ENCODE measurements at regions not wholly inside any gene's neighbourhood (a gene's known extent, or its start where the extent isn't known, plus 50 kb on each side); places are given as distances from the start of the nearest gene placed in this dataset.
"Not testable (repeated sequence)": the region's sequence is repeated elsewhere in the genome, so short reads cannot be mapped to it uniquely, and the experiment has no call there.

DNA sequence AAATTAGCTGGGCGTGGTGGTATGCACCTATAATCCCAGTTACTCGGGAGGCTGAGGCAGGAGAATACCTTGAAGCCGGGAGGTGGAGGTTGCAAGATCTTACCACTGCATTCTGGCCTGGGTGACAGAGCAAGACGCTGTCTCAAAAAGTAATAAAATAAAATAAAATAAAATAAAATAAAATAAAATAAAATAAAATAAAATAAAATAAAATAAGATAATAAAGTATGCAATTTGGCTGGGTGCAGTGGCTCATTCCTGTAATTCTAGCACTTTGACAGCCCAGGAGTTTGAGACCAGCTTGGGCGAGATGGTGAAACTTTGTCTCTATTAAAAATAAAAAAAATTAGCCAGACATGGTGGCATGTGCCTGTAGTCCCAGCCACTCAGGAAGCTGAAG lies 85.6 kb upstream of the XPO1 start:
- no peak for DNase-seq (ENCODE audit: low read depth in 3 of 3)

DNA sequence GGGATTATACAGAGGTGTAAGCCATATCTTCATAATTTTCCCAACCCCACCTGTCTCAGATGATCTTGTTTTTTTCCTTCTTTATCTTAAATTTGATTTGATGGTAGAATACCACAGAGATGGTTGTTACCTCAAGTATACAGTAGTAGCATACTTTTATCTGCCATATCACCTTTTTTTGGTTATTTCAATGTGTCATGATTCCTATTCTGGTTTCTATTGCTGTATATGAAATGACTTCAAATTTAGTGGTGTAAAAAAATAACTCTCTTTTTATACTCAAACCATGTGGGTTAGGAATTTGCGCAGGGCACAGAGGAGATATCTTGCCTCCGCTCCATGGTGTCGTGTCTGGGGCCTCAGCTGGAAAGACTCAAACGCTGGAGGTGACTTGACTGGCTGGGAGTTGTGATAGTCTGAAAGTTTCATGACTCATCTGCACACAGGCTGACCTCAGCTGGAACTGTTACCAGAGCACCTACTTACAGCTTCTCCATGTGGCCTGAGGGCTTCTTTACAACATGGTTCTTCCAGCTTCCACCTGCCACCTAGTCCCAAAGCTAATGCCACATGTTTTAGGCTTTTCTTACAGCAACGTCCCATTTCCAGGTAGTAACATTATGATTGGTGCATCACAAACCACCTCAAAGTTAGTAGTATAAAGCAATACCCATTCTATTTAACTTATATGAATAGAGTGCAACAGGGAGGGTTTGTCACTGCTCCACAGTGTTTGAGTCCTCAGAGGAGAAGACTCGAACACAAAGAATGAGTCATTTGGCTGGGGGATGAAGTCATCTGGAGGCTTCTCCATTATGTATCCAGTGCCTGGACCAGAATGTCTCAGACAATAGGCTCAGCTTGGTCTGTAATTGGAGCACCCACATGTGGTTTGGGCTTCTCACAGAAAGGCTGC lies 82.3 kb upstream of the XPO1 start:
- DNase-seq (ENCODE audit: low read depth in 3 of 3) = no peak

DNA sequence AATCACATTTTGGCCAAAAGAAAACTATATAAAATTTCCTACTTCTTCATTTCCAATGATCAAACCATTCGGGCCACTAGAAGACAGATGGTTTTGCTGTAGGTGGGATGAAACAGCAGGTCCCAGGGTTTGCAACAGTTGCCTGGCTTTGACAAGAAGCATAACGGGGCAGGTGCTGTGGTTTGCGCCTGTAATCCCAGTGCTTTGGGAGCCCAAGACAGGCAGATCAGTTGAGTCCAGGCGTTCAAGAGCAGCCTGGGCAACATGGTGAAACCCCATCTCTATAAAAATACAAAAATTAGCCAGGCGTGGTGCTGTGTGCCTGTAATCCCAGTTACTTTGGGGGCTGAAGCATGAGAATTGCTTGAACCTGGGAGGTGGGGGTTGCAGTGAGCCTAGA lies 81.4 kb upstream of the XPO1 start:
- no peak for DNase-seq (ENCODE audit: low read depth in 3 of 3)

DNA sequence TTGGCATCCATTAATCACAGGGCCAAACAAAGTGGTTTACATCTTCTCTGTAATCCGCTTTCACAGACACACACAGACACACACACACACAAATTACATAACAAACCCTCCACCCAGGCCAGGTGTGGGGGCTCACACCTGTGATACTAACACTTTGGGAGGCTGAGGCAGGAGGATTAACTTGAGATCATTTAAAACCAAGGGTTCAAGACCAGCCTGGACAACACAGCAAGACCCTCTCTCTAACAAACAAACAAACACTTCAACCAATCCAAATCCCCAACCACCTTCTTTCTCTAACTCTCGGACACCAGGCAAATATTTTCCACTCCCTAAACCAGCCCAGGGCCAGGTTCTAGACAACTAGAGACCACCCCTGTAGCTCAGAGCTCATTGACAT lies 79.5 kb upstream of the XPO1 start:
- no peak for DNase-seq (ENCODE audit: low read depth in 3 of 3)

DNA sequence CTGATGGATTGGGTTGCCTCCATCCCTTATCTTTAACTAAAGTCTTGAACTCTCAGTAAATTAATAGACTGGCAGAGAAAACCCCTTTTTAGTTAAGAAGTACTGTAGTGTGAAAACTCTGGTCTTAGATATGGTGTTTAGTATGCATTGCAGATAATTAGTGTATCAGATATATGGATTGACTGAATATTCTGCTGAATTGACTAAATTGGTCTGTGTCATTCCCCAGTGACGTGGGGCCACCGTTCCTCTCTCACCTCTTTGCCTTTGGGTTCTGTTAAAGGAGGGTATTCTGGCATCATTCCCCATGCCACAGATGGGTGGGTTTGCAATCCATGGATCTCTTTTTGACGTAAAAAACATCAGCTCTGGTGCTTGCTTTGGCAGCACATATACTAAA lies 67.1 kb upstream of the XPO1 start:
- no peak for DNase-seq (ENCODE audit: low read depth in 3 of 3)

DNA sequence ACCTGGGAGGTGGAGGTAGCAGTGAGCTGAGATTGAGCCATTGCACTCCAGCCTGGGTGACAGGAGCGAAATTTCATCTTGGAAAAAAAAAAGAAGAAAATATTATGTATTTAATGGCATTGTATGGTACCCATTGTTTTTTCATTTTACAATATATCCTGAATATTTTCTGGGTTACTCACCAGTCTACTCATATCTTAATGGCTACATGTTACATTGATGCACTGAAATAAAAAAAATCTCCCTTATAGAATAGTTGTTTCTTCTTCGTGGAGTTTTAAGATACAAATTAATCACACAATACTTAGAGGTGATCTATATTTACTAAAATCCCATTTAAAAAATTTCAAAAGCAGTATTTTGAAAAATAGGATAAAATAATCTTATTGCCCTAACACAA lies 66.3 kb upstream of the XPO1 start:
- no peak for DNase-seq (ENCODE audit: low read depth in 3 of 3)

DNA sequence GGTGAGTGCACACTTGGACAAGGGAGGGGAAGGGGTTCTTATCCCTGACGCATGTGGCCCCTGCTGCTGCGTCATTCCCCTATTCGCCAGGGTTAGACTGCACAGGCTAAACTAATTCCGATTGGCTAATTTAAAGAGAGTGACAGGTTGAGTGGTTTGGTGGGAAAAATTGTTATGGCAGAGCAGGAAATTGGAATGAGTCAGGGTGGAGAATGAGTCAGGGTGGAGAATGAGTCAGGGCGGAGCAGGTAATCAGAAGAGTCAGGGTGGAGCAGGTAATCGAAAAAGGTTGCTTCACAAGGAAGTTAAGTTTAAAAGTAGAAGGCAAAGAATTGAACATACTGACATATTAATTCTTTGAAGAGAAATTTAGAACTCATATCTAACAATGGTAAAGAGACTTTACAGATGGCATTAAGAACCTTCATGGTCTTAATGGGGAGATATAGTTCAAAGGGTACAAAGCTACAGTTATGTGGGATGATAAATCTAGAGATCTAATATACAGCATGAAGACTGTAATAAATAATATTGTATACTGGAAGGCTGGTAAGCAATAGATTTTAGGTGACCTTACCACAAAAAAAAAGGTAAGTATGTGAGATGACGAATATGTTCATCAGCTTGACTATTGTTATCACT lies 60.5 kb upstream of the XPO1 start:
- not testable (repeated sequence) for DNase-seq (ENCODE audit: low read depth in 3 of 3)

DNA sequence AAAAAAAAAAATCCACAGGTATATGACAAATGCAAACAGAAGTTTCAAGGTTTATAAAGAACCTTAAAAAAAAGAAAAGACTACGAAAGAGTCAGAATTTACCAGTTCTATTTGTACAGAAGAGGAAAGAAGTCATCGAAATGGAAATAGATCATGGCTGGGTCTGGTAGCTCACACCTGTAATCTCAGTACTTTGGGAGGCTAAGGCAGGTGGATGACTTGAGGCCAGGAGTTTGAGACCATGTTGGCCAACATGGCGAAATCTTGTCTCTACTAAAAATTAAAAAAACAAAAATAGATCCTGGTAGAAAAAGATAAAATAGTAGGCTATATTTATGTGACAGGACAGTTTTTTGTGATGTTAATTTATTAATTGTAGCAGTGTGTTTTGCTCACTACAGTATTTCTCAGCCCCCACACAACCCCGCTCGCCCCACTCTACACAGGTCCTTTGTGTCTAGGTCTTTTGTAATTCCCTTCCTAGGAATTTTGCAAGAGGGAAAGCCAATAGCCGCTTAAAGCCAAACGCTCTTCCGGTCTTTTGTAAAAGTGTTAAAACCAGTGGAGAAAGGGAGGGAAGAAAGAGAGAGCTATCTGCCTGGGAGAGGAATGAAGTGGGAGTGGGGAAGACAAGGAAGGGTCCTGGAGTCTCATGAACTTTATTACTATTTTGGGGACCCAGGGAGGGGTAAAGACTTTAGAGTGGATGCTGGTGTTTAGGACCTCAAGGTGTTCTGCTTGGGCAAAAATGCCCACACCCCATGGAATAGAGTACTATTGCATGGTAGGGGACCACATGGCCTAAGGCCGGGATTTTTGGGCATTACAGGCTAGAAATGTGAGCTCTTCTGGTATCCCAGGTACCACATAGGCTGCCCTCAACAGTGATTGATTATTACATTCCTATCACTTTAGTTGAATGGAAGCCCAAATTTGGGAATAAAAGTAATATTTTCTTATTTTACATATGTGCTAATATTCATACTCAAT lies 59.4 kb upstream of the XPO1 start:
- no peak for DNase-seq (ENCODE audit: low read depth in 3 of 3)

DNA sequence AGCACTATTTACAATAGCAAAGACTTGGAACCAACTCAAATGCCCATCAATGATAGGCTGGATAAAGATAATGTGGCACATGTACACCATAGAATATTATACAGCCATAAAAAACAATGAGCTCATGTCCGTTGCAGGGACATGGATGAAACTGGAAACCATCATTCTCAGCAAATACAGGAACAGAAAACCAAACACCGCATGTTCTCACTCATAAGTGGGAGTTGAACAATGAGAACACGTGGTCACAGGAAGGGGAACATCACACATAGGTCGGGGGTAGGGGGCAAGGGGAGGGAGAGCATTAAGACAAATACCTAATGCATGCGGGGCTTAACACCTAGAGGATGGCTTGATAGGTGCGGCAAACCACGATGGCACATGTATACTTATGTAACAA lies 56.0 kb upstream of the XPO1 start:
- DNase-seq (ENCODE audit: low read depth in 3 of 3) = not testable (repeated sequence)

DNA sequence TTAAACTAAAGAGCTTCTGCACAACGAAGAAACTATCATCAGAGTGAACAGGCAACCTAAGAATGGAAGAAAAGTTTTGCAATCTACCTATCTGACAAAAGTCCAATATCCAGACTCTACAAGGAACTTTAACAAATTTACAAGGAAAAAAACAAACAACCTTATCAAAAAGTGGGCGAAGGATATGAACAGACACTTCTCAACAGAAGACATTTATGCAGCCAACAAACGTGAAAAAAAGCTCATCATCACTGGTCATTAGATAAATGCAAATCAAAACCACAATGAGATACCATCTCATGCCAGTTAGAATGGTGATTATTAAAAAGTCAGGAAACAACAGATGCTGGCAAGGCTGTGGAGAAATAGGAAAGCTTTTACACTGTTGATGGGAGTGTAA lies 55.5 kb upstream of the XPO1 start:
- DNase-seq (ENCODE audit: low read depth in 3 of 3) = not testable (repeated sequence)

DNA sequence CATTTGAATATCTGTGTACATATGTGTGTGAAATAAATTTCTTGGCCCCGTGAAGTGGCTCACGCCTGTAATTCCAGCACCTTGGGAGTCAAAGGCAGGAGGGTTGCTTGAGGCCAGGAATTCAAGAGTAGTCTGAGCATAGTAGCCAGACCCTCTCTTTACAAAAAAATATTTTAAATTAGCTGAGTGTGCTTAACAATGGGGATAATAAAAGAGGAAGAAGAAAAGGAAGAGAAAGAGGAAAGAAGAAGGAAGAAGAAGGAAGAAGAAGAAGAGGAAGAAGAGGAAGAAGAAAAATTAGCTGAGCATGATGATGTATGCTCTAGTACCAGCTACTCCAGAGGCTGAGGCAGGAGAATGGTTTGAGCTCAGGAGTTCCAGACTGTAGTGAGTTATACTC lies 52.1 kb upstream of the XPO1 start:
- no peak for DNase-seq (ENCODE audit: low read depth in 3 of 3)

DNA sequence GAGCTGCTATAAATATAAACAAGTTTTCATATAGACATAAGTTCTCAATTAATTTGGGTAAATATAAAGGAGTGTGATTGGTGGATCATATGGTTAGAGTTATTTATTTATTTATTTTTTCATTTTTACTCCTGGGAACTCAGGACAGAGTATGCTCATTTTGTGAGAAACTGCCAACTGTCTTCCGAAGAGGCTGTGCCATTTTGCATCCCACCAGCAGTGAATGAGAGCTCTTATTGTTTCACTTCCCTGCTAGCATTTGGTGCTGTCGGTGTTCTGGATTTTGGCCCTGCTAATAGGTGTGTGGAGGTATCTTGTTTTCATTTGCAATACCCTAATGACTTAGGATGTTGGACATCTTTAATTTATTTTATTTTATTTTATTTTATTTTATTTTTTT lies 50.4 kb upstream of the XPO1 start:
- DNase-seq (ENCODE audit: low read depth in 3 of 3) = no peak
